Breast epithelium (tissue), 4 donors: ENCODE measurements at regions not wholly inside any gene's neighbourhood (a gene's known extent, or its start where the extent isn't known, plus 50 kb on each side); places are given as distances from the start of the nearest gene placed in this dataset.
"Not testable (repeated sequence)": the region's sequence is repeated elsewhere in the genome, so short reads cannot be mapped to it uniquely, and the experiment has no call there.

Experiments used
- DNase-seq, 2 donors: peaks; one replicate each; pipeline ENCODE4 v3.0.0-alpha.2; 2019; ENCODE audit warnings: low spot score in 2 of 2
- H3K27ac ChIP-seq, 2 donors: fragments of 200-600 bp; sonication (generic) in 1 of 2; one replicate each; pipeline ENCODE4 v1.5.1; 2016 to 2019; ENCODE audit warnings: mild to moderate bottlenecking in 1 of 2
- H3K27me3 ChIP-seq, 2 donors: fragments of 200-600 bp; sonication (generic) in 1 of 2; one replicate each; pipeline versions ENCODE4 v1.5.1 to v1.6.0; 2017 to 2019; ENCODE audit warnings: control low read depth in 1 of 2, mild to moderate bottlenecking in 1 of 2
- H3K36me3 ChIP-seq: fragments of 200-600 bp; one replicate; pipeline ENCODE4 v1.5.1; 2019
- H3K4me1 ChIP-seq, 2 donors: fragments of 200-600 bp; sonication (generic); one replicate each; pipeline ENCODE4 v1.5.1; 2016 to 2019; ENCODE audit warnings: control low read depth in 1 of 2
- H3K4me3 ChIP-seq, 3 donors: fragments of 200-600 bp; sonication (generic); 1 replicate in 2 of 3; 2 replicates in 1 of 3; pipeline ENCODE4 v1.5.1; 2016 to 2019; ENCODE audit warnings: mild to moderate bottlenecking in 3 of 3, moderate library complexity in 2 of 3
- H3K9me3 ChIP-seq, 2 donors: fragments of 200-600 bp; sonication (generic) in 1 of 2; one replicate each; pipeline ENCODE4 v1.5.1; 2016 to 2019; ENCODE audit warnings: control low read depth in 1 of 2
- POLR2A ChIP-seq: fragments of 450-650 bp; IDR thresholded peaks from one replicate; pipeline ENCODE4 v1.6.1; 2016; ENCODE audit warnings: antibody characterized with exemption, mild to moderate bottlenecking, moderate library complexity
- POLR2AphosphoS5 ChIP-seq, 3 donors: sonication (generic); formaldehyde crosslinking; IDR thresholded peaks; one replicate each; pipeline ENCODE4 v1.6.1; 2017; ENCODE audit warnings: antibody characterized with exemption in 3 of 3
- intact Hi-C: fragments of 100-400 bp; cut with DNase I; formaldehyde crosslinking; loops from one replicate; pipeline ENCODE4 v1.15.1; 2023; ENCODE audit warnings: low total_unique reads
- TF ChIP-seq, protein P1 (sequence below), 3 donors: fragments of 450-650 bp; IDR thresholded peaks; one replicate each; pipeline ENCODE4 v1.5.1; 2016 to 2017; ENCODE audit warnings: antibody characterized with exemption in 3 of 3, mild to moderate bottlenecking in 3 of 3, moderate library complexity in 3 of 3

DNA sequence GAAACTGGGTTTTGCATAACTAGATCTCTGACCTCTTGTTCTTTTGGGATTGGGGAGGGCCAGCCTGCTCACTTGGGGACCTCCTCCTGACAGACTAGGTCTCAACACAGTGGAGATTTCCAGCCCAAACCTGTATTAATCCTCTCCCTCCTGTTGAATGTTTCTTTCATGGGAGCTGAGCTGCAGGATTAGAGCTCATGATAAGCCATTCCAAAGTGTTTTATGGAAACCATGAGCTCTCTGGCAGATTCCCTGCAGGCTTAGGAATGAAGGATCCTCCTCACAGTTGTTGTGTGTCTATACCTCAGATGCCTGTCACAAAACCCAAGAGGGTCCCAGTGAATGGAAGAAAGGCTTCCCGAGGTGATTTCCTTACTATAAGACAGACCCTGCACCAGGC is 248.4 kb upstream of the B3GAT1 start:
- H3K27me3 ChIP-seq = peaks cover 0 to 2% of the 10 kb centered on the region in 2 donors
- H3K4me1 ChIP-seq = no peaks in the 10 kb centered on the region
- no peaks in the 10 kb centered on the region for H3K9me3 ChIP-seq
- intact Hi-C loops = no loop called here
- TF ChIP-seq POLR2A (no peak), POLR2AphosphoS5 (IDR thresholded peaks at IDR 0.05) (no peak)
- TF ChIP-seq, protein P1, sequence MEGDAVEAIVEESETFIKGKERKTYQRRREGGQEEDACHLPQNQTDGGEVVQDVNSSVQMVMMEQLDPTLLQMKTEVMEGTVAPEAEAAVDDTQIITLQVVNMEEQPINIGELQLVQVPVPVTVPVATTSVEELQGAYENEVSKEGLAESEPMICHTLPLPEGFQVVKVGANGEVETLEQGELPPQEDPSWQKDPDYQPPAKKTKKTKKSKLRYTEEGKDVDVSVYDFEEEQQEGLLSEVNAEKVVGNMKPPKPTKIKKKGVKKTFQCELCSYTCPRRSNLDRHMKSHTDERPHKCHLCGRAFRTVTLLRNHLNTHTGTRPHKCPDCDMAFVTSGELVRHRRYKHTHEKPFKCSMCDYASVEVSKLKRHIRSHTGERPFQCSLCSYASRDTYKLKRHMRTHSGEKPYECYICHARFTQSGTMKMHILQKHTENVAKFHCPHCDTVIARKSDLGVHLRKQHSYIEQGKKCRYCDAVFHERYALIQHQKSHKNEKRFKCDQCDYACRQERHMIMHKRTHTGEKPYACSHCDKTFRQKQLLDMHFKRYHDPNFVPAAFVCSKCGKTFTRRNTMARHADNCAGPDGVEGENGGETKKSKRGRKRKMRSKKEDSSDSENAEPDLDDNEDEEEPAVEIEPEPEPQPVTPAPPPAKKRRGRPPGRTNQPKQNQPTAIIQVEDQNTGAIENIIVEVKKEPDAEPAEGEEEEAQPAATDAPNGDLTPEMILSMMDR (IDR thresholded peaks at IDR 0.05) = no peak
- DNase-seq = no peak
- H3K36me3 ChIP-seq = no peaks in the 10 kb centered on the region
- no peak overlapping the region for H3K27ac ChIP-seq
- H3K4me3 ChIP-seq = no peak overlapping the region

DNA sequence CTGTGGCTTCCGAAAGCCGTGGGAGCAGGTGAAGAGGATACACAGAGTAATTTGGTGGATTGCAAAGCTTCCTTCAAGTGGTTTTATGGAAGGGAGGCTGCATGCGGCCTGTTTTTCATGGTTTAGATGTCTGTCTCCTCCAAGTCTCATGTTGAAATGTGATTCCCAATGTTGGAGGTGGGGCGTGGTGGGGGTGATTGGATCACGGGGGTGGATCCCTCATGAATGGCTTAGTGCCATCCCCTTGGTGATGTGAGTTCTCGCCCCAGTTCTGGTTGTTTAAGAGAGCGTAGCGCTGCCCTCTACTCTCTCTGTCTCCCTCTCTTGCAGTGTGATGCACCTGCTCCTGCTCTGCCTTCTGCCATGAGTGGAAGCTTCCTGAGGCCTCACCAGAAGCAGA is 247.8 kb upstream of the B3GAT1 start:
- H3K4me3 ChIP-seq = no peak overlapping the region
- intact Hi-C loops = no loop called here

DNA sequence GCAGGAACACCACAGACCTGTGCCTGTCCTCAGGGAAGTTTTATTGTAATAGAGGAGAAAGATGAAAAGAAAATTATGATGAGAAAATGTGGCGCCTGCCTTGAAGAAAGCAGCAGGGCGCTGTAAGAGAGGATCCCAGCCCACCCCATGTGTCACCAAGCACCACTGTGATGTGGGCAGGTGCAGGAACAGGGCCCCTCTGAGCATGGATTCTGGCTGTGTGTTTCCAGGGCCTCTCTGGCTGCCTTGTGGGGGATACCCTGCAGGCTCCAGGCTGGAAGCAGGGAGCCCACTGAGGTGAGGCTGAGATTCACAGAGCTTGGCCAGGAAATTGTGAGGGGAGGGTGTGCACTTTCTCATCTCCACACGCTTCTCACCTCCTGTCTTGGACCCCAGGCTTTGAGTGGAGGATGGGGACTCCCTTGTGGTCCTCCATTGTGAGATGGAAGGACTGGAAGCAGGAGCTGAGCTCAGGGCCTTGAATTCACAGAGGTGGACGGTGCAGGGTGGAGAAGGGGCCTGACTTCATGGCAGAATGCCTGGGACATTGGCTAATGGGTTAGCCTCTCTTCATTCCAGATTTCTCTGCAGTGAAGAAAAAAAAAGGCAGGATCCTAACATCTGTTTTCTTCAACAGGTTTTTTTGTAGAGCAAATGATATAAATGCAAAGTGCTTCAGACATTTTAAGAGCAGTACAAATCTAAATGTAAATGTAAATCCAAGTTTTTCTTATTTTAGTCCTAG is 246.6 kb upstream of the B3GAT1 start:
- no peak overlapping the region for H3K4me3 ChIP-seq
- DNase-seq = no peak
- H3K9me3 ChIP-seq = no peaks in the 10 kb centered on the region
- no peak for TF ChIP-seq POLR2A
- no peak for TF ChIP-seq POLR2AphosphoS5 (IDR thresholded peaks at IDR 0.05)
- TF ChIP-seq, protein P1 (IDR thresholded peaks at IDR 0.05) = no peak
- H3K4me1 ChIP-seq = no peaks in the 10 kb centered on the region
- peaks cover 0 to 6% of the 10 kb centered on the region in 2 donors for H3K27me3 ChIP-seq
- no peaks in the 10 kb centered on the region for H3K36me3 ChIP-seq
- H3K27ac ChIP-seq = no peak overlapping the region
- intact Hi-C loops = no loop called here

More for the DNA sequence above, 247.8 kb upstream of the B3GAT1 start:
- TF ChIP-seq, protein P1 (IDR thresholded peaks at IDR 0.05) = no peak
- TF ChIP-seq POLR2A = no peak
- no peak for TF ChIP-seq POLR2AphosphoS5 (IDR thresholded peaks at IDR 0.05)
- H3K27ac ChIP-seq = no peak overlapping the region
- no peaks in the 10 kb centered on the region for H3K4me1 ChIP-seq
- H3K27me3 ChIP-seq = peaks cover 0 to 6% of the 10 kb centered on the region in 2 donors
- peak in 1 of 2 donors; percentile 7 for DNase-seq
- no peaks in the 10 kb centered on the region for H3K9me3 ChIP-seq
- H3K36me3 ChIP-seq = no peaks in the 10 kb centered on the region

DNA sequence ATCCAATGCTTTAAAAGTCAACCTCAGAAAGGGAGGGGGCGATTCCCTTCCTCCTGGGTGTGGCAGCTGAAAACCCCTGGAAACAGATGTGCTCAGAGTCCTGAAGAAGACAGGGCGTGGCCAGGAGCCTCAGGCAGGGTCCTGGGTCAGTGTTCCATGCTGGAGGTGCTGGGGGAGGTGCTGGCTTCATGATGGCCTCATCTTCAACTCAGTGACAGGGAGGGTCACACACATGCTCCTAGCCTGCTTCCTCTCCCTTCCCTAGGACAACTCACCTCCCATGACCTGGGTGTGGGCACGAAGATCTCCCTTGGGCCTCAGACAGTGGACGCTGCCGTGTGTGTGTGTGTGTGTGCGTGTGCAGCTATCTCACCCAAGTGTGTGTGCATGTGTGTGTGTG is 245.6 kb upstream of the B3GAT1 start:
- H3K9me3 ChIP-seq = no peaks in the 10 kb centered on the region
- H3K27ac ChIP-seq = no peak overlapping the region
- no peaks in the 10 kb centered on the region for H3K36me3 ChIP-seq
- peak in 1 of 2 donors; percentile 11 for DNase-seq
- H3K27me3 ChIP-seq = peaks cover 0 to 6% of the 10 kb centered on the region in 2 donors
- intact Hi-C loops = no loop called here
- H3K4me3 ChIP-seq = no peak overlapping the region
- TF ChIP-seq POLR2A (no peak), POLR2AphosphoS5 (IDR thresholded peaks at IDR 0.05) (no peak)
- TF ChIP-seq, protein P1 (IDR thresholded peaks at IDR 0.05) = no peak
- no peaks in the 10 kb centered on the region for H3K4me1 ChIP-seq

DNA sequence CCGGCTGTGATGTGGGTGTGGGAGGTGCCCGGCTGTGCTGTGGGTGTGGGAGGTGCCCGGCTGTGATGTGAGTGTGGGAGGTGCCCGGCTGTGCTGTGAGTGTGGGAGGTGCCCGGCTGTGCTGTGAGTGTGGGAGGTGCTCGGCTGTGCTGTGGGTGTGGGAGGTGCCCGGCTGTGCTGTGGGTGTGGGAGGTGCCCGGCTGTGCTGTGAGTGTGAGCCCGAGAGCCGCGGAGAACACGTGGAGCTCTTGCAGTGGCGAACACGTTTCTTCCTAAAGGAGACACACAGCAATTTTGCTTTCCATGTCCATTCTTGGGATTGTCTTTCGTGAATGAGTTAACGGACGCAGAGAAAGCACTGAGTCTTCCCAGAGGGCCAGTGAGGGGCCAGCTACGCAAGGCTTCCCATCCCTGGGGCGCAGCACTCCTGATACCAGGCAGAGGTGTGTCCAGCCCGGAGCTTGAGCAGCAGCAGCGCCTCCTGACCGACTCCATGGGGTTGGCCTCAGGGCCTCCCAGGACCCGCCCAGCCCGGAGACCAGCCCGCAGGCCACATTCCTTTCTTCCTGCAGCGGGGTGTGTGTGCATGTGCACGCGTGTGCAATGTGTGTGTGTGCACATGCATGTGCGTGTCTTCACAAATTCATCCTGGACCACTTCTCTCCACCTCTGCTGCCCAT is 245.0 kb upstream of the B3GAT1 start:
- TF ChIP-seq POLR2A (no peak), POLR2AphosphoS5 (IDR thresholded peaks at IDR 0.05) (no peak)
- TF ChIP-seq, protein P1 (IDR thresholded peaks at IDR 0.05) = no peak
- intact Hi-C loops = no loop called here
- no peak overlapping the region for H3K4me3 ChIP-seq
- DNase-seq = peak in 1 of 2 donors; percentile 13
- H3K27me3 ChIP-seq = peaks cover 0 to 6% of the 10 kb centered on the region in 2 donors
- no peak overlapping the region for H3K27ac ChIP-seq
- H3K4me1 ChIP-seq = no peaks in the 10 kb centered on the region
- H3K9me3 ChIP-seq = no peaks in the 10 kb centered on the region
- no peaks in the 10 kb centered on the region for H3K36me3 ChIP-seq

DNA sequence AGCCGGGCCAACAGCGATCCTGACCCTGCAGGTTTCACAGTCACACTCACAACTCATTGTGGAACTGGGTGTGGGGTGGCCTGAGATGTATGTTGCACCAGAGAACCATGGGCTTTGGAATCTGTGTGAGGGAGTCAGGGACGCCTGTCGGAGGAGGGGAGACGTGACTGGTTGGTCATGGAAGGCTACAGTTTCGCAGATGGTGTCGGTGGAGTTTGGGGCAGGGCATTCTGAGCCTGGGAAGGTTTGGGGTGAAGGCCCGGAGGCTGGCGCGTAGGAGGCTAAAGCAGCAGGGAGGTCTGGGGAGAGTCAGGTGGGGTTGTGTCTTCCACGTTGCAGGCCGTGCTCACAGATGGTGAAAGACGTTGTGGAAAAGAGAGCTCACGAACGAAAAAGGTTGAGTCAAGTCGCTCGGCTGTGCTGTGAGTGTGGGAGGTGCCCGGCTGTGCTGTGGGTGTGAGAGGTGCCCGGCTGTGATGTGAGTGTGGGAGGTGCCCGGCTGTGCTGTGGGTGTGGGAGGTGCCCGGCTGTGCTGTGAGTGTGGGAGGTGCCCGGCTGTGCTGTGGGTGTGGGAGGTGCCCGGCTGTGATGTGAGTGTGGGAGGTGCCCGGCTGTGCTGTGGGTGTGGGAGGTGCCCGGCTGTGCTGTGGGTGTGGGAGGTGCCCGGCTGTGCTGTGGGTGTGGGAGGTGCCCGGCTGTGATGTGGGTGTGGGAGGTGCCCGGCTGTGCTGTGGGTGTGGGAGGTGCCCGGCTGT is 244.2 kb upstream of the B3GAT1 start:
- H3K4me3 ChIP-seq, H3K36me3 ChIP-seq, H3K27me3 ChIP-seq, H3K4me1 ChIP-seq, H3K9me3 ChIP-seq, H3K27ac ChIP-seq, intact Hi-C loops: not testable (repeated sequence)
- DNase-seq = peak; percentile 7 to 35
